ENCODE measurements at regions not wholly inside any gene's neighbourhood (a gene's known extent, or its start where the extent isn't known, plus 50 kb on each side); places are given as distances from the start of the nearest gene placed in this dataset.

GRCh38 chr9:16033253-16033652 lies 480.4 kb downstream of the CCDC171 start:
- no peaks in the 10 kb centered on the region for H3K4me1 ChIP-seq
- Mint-ChIP-seq H3K36me3 (ENCODE audit: insufficient read depth, unreplicated experiment) (no peaks in the 10 kb centered on the region), H3K4me3 (ENCODE audit: unreplicated experiment) (no peak overlapping the region), H3K4me1 (ENCODE audit: low read depth, unreplicated experiment) (no peaks in the 10 kb centered on the region), H3K27me3 (ENCODE audit: insufficient read depth, unreplicated experiment) (peaks cover 5% of the 10 kb centered on the region), H3K27ac (ENCODE audit: unreplicated experiment) (no peak overlapping the region), H3K9me3 (ENCODE audit: unreplicated experiment) (no peaks in the 10 kb centered on the region)
- intact Hi-C loops (cut with micrococcal nuclease; ENCODE audit: unreplicated experiment), result no loop called here
- no peak for TF ChIP-seq CTCF (IDR thresholded peaks at IDR 0.05; ENCODE audit: insufficient read depth in 1 of 2, low read depth in 1 of 2, low read length in 1 of 2, severe bottlenecking in 1 of 2, unreplicated experiment in 1 of 2)
- no peak overlapping the region for H3K4me3 ChIP-seq (ENCODE audit: low read depth, low read length)
- no peaks in the 10 kb centered on the region for H3K27me3 ChIP-seq (replicated peaks; ENCODE audit: control insufficient read depth, insufficient read depth, low read length)
- POLR2A ChIA-PET, result no interaction called here
- no TSS peak for BruUV-seq (replicated peaks)
- DNase-seq, result no peak
- no peaks in the 10 kb centered on the region for H3K36me3 ChIP-seq (ENCODE audit: control insufficient read depth, insufficient read depth, low read length)
- CTCF ChIA-PET, result no interaction called here
- no peaks in the 10 kb centered on the region for H3K9me3 ChIP-seq

GRCh38 chr9:16033921-16034691 lies 481.3 kb downstream of the CCDC171 start:
- H3K36me3 Mint-ChIP-seq (ENCODE audit: insufficient read depth, unreplicated experiment), result no peaks in the 10 kb centered on the region
- BruUV-seq (replicated peaks), result no TSS peak

More at GRCh38 chr9:16033921-16034691, 481.3 kb downstream of the CCDC171 start:
- Histone ChIP-seq H3K4me1 (no peaks in the 10 kb centered on the region), H3K9me3 (no peaks in the 10 kb centered on the region), H3K27me3 (replicated peaks; ENCODE audit: control insufficient read depth, insufficient read depth, low read length) (no peaks in the 10 kb centered on the region), H3K36me3 (ENCODE audit: control insufficient read depth, insufficient read depth, low read length) (no peaks in the 10 kb centered on the region), H3K4me3 (ENCODE audit: low read depth, low read length) (no peak overlapping the region)
- CTCF ChIA-PET, result no interaction called here
- POLR2A ChIA-PET, result no interaction called here
- no peak overlapping the region for H3K27ac Mint-ChIP-seq (ENCODE audit: unreplicated experiment)
- intact Hi-C loops (cut with micrococcal nuclease; ENCODE audit: unreplicated experiment), result no loop called here
- H3K4me3 Mint-ChIP-seq (ENCODE audit: unreplicated experiment), result no peak overlapping the region
- H3K4me1 Mint-ChIP-seq (ENCODE audit: low read depth, unreplicated experiment), result no peaks in the 10 kb centered on the region
- no peaks in the 10 kb centered on the region for H3K9me3 Mint-ChIP-seq (ENCODE audit: unreplicated experiment)
- no peak for TF ChIP-seq CTCF (IDR thresholded peaks at IDR 0.05; ENCODE audit: insufficient read depth in 1 of 2, low read depth in 1 of 2, low read length in 1 of 2, severe bottlenecking in 1 of 2, unreplicated experiment in 1 of 2)
- DNase-seq, result no peak
- H3K27me3 Mint-ChIP-seq (ENCODE audit: insufficient read depth, unreplicated experiment), result peaks cover 2% of the 10 kb centered on the region

All from Caco-2 (cell line).